ENCODE measurements at regions not wholly inside any gene's neighbourhood (a gene's known extent, or its start where the extent isn't known, plus 50 kb on each side); places are given as distances from the start of the nearest gene placed in this dataset.
"Not testable (repeated sequence)": the region's sequence is repeated elsewhere in the genome, so short reads cannot be mapped to it uniquely, and the experiment has no call there.

GRCh38 chrX:122055460-122055859, 1008.0 kb downstream of the GLUD2 start:
- DNase-seq (ENCODE audit: low read depth), result no peak

DNA sequence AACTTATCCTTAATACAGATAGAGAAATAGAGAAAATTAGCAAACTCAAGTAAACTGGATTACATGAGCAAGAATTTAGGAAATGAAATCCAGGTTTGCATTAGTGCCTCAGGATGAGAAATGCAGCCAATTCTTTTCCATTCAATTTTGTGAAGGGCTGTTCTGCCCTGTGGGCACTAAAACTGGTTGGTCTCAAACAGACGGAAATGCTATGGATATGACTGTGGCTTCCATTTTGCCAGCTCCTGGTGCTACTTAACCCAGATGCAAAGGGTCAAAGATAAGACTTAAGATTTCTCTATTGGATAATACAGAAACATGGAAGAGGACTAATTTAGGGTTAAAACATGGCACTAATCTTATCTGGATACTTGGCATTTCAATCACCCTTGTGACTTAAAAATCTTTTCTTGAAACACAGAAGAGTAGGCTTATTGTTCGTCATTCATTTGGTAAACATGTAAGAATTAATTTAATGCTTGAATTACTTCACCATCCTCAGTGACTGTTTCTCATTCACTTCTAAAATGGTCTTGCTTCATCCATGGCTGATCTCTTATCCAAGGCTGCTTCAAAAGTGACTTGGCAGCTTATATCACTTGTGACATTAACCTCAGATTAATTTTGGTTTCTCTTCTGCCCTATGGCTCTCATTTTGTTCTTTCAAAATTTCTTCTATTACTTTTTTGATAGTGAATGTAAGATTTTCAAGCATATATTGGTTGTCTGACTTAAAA, 1008.7 kb downstream of the GLUD2 start:
- no peak for DNase-seq (ENCODE audit: low read depth)

- no peak for DNase-seq (ENCODE audit: low read depth)
These were observed 1028.8 kb downstream of the GLUD2 start for GRCh38 chrX:122076241-122076640.

GRCh38 chrX:122078079-122078478, 1030.7 kb downstream of the GLUD2 start:
- DNase-seq (ENCODE audit: low read depth), result no peak

- no peak for DNase-seq (ENCODE audit: low read depth)
These were observed 1039.9 kb downstream of the GLUD2 start for GRCh38 chrX:122087341-122087740.

GRCh38 chrX:122091571-122091970, 1044.2 kb downstream of the GLUD2 start:
- DNase-seq (ENCODE audit: low read depth), result no peak

GRCh38 chrX:122092360-122092759, 1045.0 kb downstream of the GLUD2 start:
- no peak for DNase-seq (ENCODE audit: low read depth)

GRCh38 chrX:122092978-122093377, 1045.6 kb downstream of the GLUD2 start:
- DNase-seq (ENCODE audit: low read depth), result no peak

DNA sequence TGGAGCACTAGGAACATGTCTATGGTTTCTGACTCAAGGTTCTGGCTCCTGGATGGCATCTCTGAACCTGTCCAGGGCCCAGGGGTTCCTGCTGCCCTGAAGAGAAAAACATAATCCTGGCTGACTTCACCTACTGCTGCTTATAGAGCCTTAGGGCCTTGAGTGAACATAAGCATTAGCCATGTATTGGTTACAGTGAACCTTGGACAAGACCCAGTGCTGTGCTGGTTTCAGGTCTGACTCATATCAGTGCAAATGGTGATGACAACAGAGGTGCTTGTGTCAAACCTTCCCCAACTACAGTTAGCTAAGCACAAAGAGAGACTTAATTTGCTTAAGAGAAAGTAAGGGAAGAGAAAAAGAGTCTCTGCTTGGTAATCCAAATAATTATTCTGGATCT, 1047.2 kb downstream of the GLUD2 start:
- no peak for DNase-seq (ENCODE audit: low read depth)

- DNase-seq (ENCODE audit: low read depth), result no peak
These were observed 1066.0 kb downstream of the GLUD2 start for GRCh38 chrX:122113376-122113775.

DNA sequence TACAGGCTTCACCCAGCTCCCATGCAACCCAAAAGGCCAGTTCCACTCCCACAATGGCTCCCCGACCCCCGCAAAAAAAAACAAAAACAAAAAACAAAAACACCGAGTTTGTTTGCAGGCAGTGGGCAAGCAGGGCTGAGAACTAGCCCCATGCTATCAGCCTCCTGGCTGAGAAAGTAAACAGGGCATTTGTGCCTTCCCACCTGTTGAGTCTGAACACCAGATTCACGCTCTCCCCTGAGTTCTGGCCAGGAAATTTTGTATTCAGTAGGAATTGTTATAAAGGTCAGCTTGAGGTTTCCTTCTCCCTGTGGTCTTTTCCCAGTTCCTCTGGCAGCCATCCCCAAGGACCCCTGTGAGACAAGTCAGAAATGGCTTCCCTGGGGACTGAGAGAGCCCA, 1066.5 kb downstream of the GLUD2 start:
- no peak for DNase-seq (ENCODE audit: low read depth)

DNA sequence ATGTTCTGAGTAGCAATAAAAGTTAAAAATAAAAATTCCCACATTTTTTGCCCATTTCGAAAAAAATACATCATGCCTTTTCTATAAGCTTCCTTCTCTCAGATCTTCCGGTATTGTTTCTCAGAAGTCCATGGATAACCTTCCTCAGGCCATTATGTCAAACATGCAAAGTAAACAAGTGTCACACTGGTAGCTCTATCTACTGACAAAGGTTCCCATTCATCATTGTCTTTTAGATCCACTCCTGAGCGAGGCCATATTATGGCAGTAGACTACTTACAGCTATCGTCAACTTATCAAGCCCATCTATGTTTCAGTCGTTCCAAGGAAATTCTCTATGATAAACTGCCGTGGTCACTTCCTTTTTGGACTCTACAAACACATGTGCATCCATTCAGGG, 1068.2 kb downstream of the GLUD2 start:
- no peak for DNase-seq (ENCODE audit: low read depth)

GRCh38 chrX:122119361-122119760, 1064.7 kb upstream of the GRIA3 start:
- no peak for DNase-seq (ENCODE audit: low read depth)

DNA sequence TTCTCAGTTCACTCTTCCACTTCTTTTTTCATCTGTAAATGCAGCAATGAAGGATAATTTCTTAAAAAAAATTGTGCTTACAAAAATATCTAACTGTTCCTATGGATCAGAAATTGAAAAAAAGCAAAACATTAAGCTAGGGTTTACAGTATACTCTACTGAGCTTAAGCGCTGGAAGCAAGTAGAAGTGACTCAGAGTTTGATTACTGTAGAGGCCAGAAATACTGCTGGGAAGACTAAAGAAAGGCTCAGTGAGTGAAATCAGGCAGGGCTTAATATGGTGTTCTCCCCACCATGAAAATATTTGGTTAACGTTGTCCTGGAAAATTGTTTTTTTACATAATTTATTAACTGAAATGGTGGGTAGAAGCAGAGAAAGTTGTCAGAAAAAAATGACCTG, 1061.8 kb upstream of the GRIA3 start:
- no peak for DNase-seq (ENCODE audit: low read depth)

DNA sequence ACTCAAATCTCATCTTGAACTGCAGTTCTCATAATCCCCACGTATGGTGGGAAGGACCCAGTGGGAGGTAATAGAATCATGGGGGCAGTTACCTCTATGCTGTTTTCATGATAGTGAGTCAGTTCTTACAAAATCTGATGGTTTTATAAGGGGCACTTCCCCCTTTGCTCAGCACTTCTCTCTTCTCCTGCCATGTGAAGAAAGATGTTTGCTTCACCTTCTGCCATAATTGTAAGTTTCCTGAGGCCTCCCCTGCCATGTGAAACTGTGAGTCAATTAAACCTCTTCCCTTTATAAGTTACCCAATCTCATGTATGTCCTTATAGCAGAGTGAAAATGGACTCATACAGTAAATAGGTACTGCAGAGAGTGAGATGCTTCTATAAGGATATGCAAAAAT, 1050.6 kb upstream of the GRIA3 start:
- DNase-seq (ENCODE audit: low read depth), result no peak

DNA sequence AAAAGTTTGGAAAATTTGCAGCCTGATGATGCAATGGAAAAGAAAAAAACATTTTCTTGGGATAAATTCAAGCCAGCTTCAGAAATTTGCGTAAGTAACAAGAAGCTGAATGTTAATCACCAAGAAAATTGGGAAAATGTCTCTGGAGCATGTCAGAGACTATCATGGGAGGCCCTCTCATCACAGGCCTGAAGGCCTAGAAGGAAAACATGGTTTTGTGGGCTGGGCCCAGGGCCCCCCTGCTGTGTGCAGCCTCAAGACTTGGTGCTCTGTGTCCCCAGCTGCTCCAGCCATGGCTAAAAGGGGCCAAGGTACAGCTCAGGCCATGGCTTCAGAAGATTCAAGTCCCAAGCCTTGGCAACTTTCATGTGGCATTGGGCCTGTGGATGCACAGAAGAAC, 1049.8 kb upstream of the GRIA3 start:
- DNase-seq (ENCODE audit: low read depth), result no peak

GRCh38 chrX:122135070-122135469, 1049.0 kb upstream of the GRIA3 start:
- DNase-seq (ENCODE audit: low read depth), result no peak

DNA sequence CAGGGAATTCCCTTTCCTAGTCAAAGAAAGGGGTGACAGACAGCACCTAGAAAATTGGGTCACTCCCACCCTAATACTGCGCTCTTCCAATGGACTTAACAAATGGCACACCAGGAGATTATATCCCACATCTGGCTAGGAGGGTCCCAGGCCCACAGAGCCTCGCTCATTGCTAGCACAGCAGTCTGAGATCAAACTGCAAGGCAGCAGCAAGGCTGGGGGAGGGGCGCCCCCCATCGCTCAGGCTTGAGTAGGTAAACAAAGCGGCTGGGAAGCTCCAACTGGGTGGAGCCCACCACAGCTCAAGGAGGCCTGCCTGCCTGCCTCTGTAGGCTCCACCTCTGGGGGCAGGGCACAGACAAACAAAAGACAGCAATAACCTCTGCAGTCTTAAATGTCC, 1043.9 kb upstream of the GRIA3 start:
- not testable (repeated sequence) for DNase-seq (ENCODE audit: low read depth)

- DNase-seq (ENCODE audit: low read depth), result no peak
These were observed 1030.1 kb upstream of the GRIA3 start for GRCh38 chrX:122154019-122154418.

DNA sequence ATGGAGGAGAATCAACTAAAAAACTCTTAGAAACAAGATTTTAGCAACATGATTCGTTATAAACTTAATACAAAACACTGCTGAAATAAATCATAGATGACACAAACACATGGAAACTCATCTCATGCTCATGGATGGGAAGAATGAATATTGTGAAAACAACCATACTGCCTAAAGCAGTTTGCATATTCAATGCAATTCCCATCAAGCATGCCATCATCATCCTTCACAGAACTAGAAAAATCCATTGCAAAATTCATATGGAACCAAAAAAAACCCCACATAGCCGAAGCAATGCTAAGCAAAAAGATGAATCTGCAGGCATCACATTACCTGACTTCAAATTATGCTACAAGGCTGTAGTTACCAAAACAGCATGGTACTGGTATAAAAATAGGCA, 1015.8 kb upstream of the GRIA3 start:
- no peak for DNase-seq (ENCODE audit: low read depth)

DNA sequence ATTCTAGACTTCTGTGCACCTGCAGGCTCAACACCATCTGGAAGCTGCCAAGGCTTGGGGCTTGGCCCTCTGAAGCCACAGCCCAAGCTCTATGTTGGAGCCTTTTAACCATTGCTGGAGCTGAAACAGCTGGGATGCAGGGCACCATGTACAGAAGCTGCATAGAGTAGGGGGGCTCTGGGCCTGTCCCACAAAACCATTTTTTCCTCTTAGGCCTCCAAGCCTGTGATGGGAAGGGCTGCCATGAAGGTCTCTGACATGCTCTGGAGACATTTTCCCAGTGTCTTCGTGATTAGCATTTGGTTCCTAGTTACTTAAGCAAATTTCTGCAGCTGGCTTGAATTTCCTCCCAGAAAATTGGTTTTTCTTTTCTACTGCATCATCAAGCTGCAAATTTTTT, 999.3 kb upstream of the GRIA3 start:
- no peak for DNase-seq (ENCODE audit: low read depth)

DNA sequence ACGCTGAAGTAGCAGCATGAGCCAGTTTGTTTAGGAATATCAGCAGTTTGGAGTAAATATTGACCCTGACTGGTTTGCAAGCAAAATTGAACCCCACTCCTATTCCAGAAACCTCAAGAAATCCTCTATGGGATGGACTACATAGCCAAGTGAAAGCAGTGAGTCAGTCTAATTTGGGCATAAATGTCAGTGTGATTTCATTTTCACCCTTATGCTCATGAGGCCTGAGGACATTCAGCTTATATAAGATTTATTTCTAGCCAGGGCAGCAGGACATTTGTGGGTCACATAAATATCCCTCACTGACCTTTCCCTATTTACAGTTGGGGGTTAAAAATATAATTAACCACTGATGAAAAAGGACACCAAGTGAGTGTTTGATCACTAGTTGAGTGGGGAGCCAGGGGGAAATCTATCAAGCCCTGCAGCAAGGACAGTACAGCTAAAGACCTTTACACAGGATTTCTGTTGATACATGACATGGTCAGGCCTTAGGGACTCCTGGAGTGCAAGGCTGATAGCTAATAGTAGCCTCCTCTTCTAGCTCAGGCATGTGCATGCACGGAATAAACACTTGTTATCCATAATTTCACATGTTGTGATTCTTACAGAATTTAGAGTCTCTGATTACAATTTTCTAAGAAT, 996.9 kb upstream of the GRIA3 start:
- DNase-seq (ENCODE audit: low read depth), result no peak

DNA sequence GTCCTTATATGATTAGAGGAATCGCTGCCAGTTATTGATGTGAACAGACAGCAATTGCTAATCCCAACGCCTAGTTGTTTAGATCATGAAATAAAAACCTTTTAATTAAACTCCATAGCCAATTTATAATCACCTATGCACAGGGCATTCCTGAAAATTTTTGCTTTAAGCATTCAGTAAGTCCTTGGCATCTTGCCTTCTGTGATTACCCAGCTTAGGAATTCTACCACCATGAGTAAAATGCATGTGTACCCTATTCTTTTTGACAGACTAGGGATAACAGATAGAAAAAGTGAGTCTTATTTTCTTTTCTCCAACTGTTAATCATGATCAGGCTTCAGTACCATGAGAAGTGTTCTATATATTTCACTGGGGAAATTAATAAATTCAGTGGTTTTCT, 995.3 kb upstream of the GRIA3 start:
- DNase-seq (ENCODE audit: low read depth), result no peak

DNA sequence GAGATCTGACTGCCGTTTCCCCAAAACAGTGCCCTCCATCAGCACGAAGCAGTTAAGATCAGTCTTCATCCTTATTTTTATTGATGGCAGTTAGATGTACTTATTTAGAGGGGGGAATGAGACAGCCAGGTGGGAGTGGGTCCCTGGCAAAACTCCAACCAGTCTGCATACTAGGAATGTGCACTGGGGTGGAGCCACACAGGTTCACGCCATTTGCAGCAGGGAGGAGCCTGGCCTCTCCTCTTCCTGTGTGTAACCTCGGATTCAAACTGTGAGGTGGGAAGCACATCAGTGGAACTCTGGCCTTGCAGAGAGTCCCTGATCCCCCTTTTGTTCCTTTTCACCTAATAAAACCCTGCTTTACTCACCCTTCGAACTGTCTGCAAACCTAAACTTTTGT, 987.7 kb upstream of the GRIA3 start:
- no peak for DNase-seq (ENCODE audit: low read depth)
